Natural killer cell (primary cell): ENCODE measurements at regions not wholly inside any gene's neighbourhood (a gene's known extent, or its start where the extent isn't known, plus 50 kb on each side); places are given as distances from the start of the nearest gene placed in this dataset.
"Not testable (repeated sequence)": the region's sequence is repeated elsewhere in the genome, so short reads cannot be mapped to it uniquely, and the experiment has no call there.

Experiments used
- ATAC-seq, 3 donors: fragments of 150-1000 bp in 2 of 3; fragments of 200-7000 bp in 1 of 3; cut with Tn5 transposase; 1 replicate in 1 of 3; 2 replicates in 2 of 3; pipeline ENCODE4 v1.10.0; 2021; ENCODE audit warnings: mild to moderate bottlenecking in 2 of 3, moderate library complexity in 2 of 3
- DNase-seq, 2 donors: peaks; one replicate each; pipeline versions ENCODE4 v3.0.0 to v3.0.0-alpha.2; 2013 to 2021; ENCODE audit warnings: mixed read lengths in 1 of 2
- H3K27ac ChIP-seq: one replicate; pipeline ENCODE4 v1.5.1; 2013; ENCODE audit warnings: mild to moderate bottlenecking, low read length
- H3K27me3 ChIP-seq: one replicate; pipeline ENCODE4 v1.6.1; 2013; ENCODE audit warnings: low read length; ENCODE audit not compliant: control insufficient read depth, insufficient read depth
- H3K36me3 ChIP-seq: one replicate; pipeline ENCODE4 v1.6.1; 2013; ENCODE audit warnings: low read length; ENCODE audit not compliant: control insufficient read depth, insufficient read depth
- H3K4me1 ChIP-seq: one replicate; pipeline ENCODE4 v1.6.1; 2013; ENCODE audit warnings: low read length; ENCODE audit not compliant: control insufficient read depth, insufficient read depth
- H3K4me3 ChIP-seq: one replicate; pipeline ENCODE4 v1.5.1; 2013; ENCODE audit warnings: low read length
- H3K9me3 ChIP-seq: one replicate; pipeline ENCODE4 v1.6.1; 2013; ENCODE audit warnings: low read length; ENCODE audit not compliant: control insufficient read depth, insufficient read depth
- H3K27ac Mint-ChIP-seq, 2 donors: one replicate each; pipeline ENCODE4 v1.8.0; 2022; ENCODE audit warnings: mild to moderate bottlenecking in 2 of 2, mixed read lengths in 2 of 2, moderate library complexity in 1 of 2
- H3K27me3 Mint-ChIP-seq, 2 donors: one replicate each; pipeline ENCODE4 v1.8.0; 2022; ENCODE audit warnings: low read depth in 2 of 2, mixed read lengths in 2 of 2
- H3K36me3 Mint-ChIP-seq: one replicate; pipeline ENCODE4 v1.8.0; 2022; ENCODE audit warnings: mixed read lengths
- H3K4me1 Mint-ChIP-seq, 2 donors: one replicate each; pipeline ENCODE4 v1.8.0; 2022; ENCODE audit warnings: mixed read lengths in 2 of 2
- H3K4me3 Mint-ChIP-seq: one replicate; pipeline ENCODE4 v1.8.0; 2022; ENCODE audit warnings: mild to moderate bottlenecking, moderate library complexity, mixed read lengths
- H3K9me3 Mint-ChIP-seq, 2 donors: one replicate each; pipeline ENCODE4 v1.8.0; 2022; ENCODE audit warnings: mixed read lengths in 2 of 2
- CTCF ChIP-seq: fragments of 200-600 bp; IDR thresholded peaks from one replicate; pipeline ENCODE4 v1.8.0; 2022; ENCODE audit warnings: antibody characterized with exemption
- WGBS: methylation state at CpG from one replicate; pipeline ENCODE4 v1.1.7; 2013; ENCODE audit warnings: missing lambda C conversion rate; ENCODE audit not compliant: insufficient coverage; 5-methylcytosine and 5-hydroxymethylcytosine counted together
- intact Hi-C: fragments of 100-400 bp; cut with micrococcal nuclease; formaldehyde crosslinking; loops from one replicate; pipeline ENCODE4 v1.14.2; 2022

GRCh38 chr15:47124430-47125102 is 592.7 kb upstream of the SEMA6D start:
- no peak for ATAC-seq
- H3K27me3 Mint-ChIP-seq = no peaks in the 10 kb centered on the region
- intact Hi-C loops = no loop called here

GRCh38 chr15:47129033-47129432 is 588.3 kb upstream of the SEMA6D start:
- Mint-ChIP-seq H3K9me3 (peaks cover 12 to 32% of the 10 kb centered on the region in 2 donors), H3K27ac (no peak overlapping the region), H3K4me1 (no peaks in the 10 kb centered on the region), H3K36me3 (peaks cover 11% of the 10 kb centered on the region), H3K27me3 (no peaks in the 10 kb centered on the region), H3K4me3 (no peak overlapping the region)
- TF ChIP-seq CTCF = no peak
- Histone ChIP-seq H3K4me1 (no peaks in the 10 kb centered on the region), H3K27me3 (no peaks in the 10 kb centered on the region), H3K4me3 (no peak overlapping the region), H3K36me3 (no peaks in the 10 kb centered on the region), H3K27ac (no peak overlapping the region), H3K9me3 (peaks cover 13% of the 10 kb centered on the region)
- WGBS = 77% methylated on average over 3 of the region's 3 CpGs
- intact Hi-C loops = no loop called here
- ATAC-seq (no peak), DNase-seq (no peak)

More at GRCh38 chr15:47124430-47125102, 592.7 kb upstream of the SEMA6D start:
- no peaks in the 10 kb centered on the region for H3K4me1 Mint-ChIP-seq
- DNase-seq = no peak
- H3K36me3 Mint-ChIP-seq = peaks cover 12% of the 10 kb centered on the region
- H3K9me3 Mint-ChIP-seq = peaks cover 18 to 35% of the 10 kb centered on the region in 2 donors
- Histone ChIP-seq H3K27ac (no peak overlapping the region), H3K4me3 (no peak overlapping the region), H3K4me1 (no peaks in the 10 kb centered on the region), H3K9me3 (peaks cover 4% of the 10 kb centered on the region), H3K27me3 (no peaks in the 10 kb centered on the region), H3K36me3 (no peaks in the 10 kb centered on the region)
- TF ChIP-seq CTCF = no peak
- no peak overlapping the region for H3K4me3 Mint-ChIP-seq
- 88% methylated on average over 3 of the region's 3 CpGs for WGBS
- no peak overlapping the region for H3K27ac Mint-ChIP-seq

DNA sequence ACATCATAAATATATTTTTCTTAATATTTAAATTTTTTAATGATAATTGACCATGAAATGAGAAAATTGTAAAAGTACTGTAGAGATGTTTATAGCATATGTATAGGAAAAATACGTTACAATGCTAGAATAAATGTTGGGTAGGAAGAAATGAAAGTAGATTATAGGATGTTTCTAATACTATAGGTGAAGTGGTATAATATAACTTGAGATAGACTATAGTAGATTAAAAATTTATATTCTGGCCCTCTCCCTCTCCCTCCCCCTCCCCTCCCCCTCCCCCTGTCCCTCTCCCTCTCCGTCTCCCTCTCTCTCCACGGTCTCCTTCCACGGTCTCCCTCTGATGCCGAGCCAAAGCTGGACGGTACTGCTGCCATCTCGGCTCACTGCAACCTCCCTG is 585.9 kb upstream of the SEMA6D start:
- H3K27ac ChIP-seq, H3K4me3 ChIP-seq, H3K4me1 Mint-ChIP-seq: not testable (repeated sequence)

DNA sequence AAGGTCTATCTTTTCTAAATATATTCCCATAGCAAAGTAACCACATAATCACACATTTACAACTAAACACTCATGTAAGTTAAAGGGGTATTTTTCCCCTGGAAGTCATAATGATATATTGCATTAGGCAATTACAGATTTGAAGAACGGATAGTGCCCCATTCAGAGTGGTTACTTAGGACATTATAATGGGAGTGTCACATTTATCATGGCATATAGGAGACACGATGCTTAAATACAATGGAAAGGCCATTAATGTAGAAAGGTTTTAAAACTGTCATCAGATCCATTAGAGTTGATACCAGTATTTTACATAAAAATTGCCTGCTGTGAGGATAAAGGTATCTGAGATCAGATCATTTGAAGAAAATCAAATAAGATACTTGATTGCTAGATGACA is 582.0 kb upstream of the SEMA6D start:
- Histone ChIP-seq H3K36me3 (no peaks in the 10 kb centered on the region), H3K4me3 (no peak overlapping the region), H3K4me1 (no peaks in the 10 kb centered on the region), H3K9me3 (peaks cover 1% of the 10 kb centered on the region), H3K27ac (no peak overlapping the region), H3K27me3 (no peaks in the 10 kb centered on the region)
- 89% methylated on average over 2 of the region's 2 CpGs for WGBS
- ATAC-seq = no peak
- no peak overlapping the region for H3K27ac Mint-ChIP-seq
- peaks cover 8 to 12% of the 10 kb centered on the region in 2 donors for H3K9me3 Mint-ChIP-seq
- TF ChIP-seq CTCF = no peak
- H3K4me1 Mint-ChIP-seq = no peaks in the 10 kb centered on the region
- peaks cover 8% of the 10 kb centered on the region for H3K36me3 Mint-ChIP-seq
- no peaks in the 10 kb centered on the region for H3K27me3 Mint-ChIP-seq
- DNase-seq = no peak
- intact Hi-C loops = no loop called here
- no peak overlapping the region for H3K4me3 Mint-ChIP-seq

More for the DNA sequence above, 585.9 kb upstream of the SEMA6D start:
- ATAC-seq, intact Hi-C loops, H3K4me3 Mint-ChIP-seq, DNase-seq, H3K27me3 Mint-ChIP-seq, H3K36me3 Mint-ChIP-seq, H3K4me1 ChIP-seq, H3K27ac Mint-ChIP-seq, H3K36me3 ChIP-seq, H3K27me3 ChIP-seq: not testable (repeated sequence)
- 82% methylated on average over 3 of the region's 7 CpGs for WGBS
- peaks cover 13% of the 10 kb centered on the region for H3K9me3 ChIP-seq
- peaks cover 11 to 28% of the 10 kb centered on the region in 2 donors for H3K9me3 Mint-ChIP-seq
